BJ (cell line): ENCODE measurements at regions not wholly inside any gene's neighbourhood (a gene's known extent, or its start where the extent isn't known, plus 50 kb on each side); places are given as distances from the start of the nearest gene placed in this dataset.

Experiments used
- CTCF ChIA-PET: fragments of 350-600 bp; formaldehyde crosslinking; extraction: SDS; loops from one replicate; lab custom pipeline; 2021; ENCODE audit warnings: antibody characterized with exemption, inconsistent platforms; lab: Yijun Ruan, JAX
- POLR2A ChIA-PET: fragments of 300-600 bp; sonication (Branson Sonifier 250); formaldehyde crosslinking; extraction: SDS; loops from one replicate; lab custom pipeline; 2021; ENCODE audit warnings: antibody characterized with exemption; lab: Charles Lee
- DNase-seq: peaks from one replicate; pipeline ENCODE4 v3.0.0-alpha.2; 2011; ENCODE audit warnings: low read depth
- H3K27me3 ChIP-seq: 2 replicates; pipeline ENCODE4 v1.6.0; 2011; ENCODE audit warnings: low read length; ENCODE audit not compliant: control insufficient read depth, insufficient read depth
- H3K36me3 ChIP-seq: 2 replicates; pipeline ENCODE4 v1.5.1; 2011; ENCODE audit warnings: low read length; ENCODE audit not compliant: control insufficient read depth, insufficient read depth
- H3K4me3 ChIP-seq: 2 replicates; pipeline ENCODE4 v1.5.1; 2011; ENCODE audit warnings: low read depth, mild to moderate bottlenecking, control low read depth, low read length
- CTCF ChIP-seq: IDR thresholded peaks from 2 replicates; pipeline ENCODE4 v1.5.1; 2011; ENCODE audit warnings: low read depth, mild to moderate bottlenecking, control low read depth, inconsistent platforms, low read length, moderate library complexity; ENCODE audit not compliant: insufficient read depth

GRCh38 chr15:69825941-69826818 is 271.5 kb downstream of the TLE3 start:
- POLR2A ChIA-PET: no interaction called here
- CTCF ChIA-PET: no interaction called here
- peaks cover 1% of the 10 kb centered on the region for H3K27me3 ChIP-seq
- no peak for TF ChIP-seq CTCF
- no peaks in the 10 kb centered on the region for H3K36me3 ChIP-seq
- no peak overlapping the region for H3K4me3 ChIP-seq
- no peak for DNase-seq

- ChIA-PET CTCF (no interaction called here), POLR2A (no interaction called here)
- H3K4me3 ChIP-seq: no peak overlapping the region
- no peaks in the 10 kb centered on the region for H3K36me3 ChIP-seq
- DNase-seq: no peak
- peaks cover 1% of the 10 kb centered on the region for H3K27me3 ChIP-seq
- no peak for TF ChIP-seq CTCF
These were observed 270.9 kb downstream of the TLE3 start for GRCh38 chr15:69826819-69827175.

- H3K4me3 ChIP-seq: no peak overlapping the region
- TF ChIP-seq CTCF: no peak
- POLR2A ChIA-PET: no interaction called here
- H3K36me3 ChIP-seq: no peaks in the 10 kb centered on the region
- CTCF ChIA-PET: interaction anchor here (0.9 kb wide), 1 partner anchor 9 kb away, joined by 3 read pairs; no protein-coding TSS in a partner anchor
- DNase-seq: no peak
- peaks cover 3% of the 10 kb centered on the region for H3K27me3 ChIP-seq
These were observed 270.0 kb downstream of the TLE3 start for GRCh38 chr15:69827751-69828150.

GRCh38 chr15:69828181-69828828 is 269.4 kb downstream of the TLE3 start:
- ChIA-PET CTCF (interaction anchor here (0.6 to 0.9 kb wide), 2 partner anchors 9 to 31 kb away, joined by 3 to 4 read pairs; no protein-coding TSS in a partner anchor), POLR2A (no interaction called here)
- Histone ChIP-seq H3K4me3 (no peak overlapping the region), H3K27me3 (peaks cover 3% of the 10 kb centered on the region), H3K36me3 (no peaks in the 10 kb centered on the region)
- TF ChIP-seq CTCF: no peak
- DNase-seq: no peak

GRCh38 chr15:69829974-69830373 is 267.7 kb downstream of the TLE3 start:
- Histone ChIP-seq H3K27me3 (peaks cover 6% of the 10 kb centered on the region), H3K4me3 (no peak overlapping the region), H3K36me3 (no peaks in the 10 kb centered on the region)
- ChIA-PET CTCF (interaction anchor here (1.0 kb wide), 2 partner anchors 8 to 56 kb away, joined by 3 read pairs; no protein-coding TSS in a partner anchor), POLR2A (no interaction called here)
- DNase-seq: no peak
- no peak for TF ChIP-seq CTCF
